ENCODE measurements at regions not wholly inside any gene's neighbourhood (a gene's known extent, or its start where the extent isn't known, plus 50 kb on each side); places are given as distances from the start of the nearest gene placed in this dataset.

DNA sequence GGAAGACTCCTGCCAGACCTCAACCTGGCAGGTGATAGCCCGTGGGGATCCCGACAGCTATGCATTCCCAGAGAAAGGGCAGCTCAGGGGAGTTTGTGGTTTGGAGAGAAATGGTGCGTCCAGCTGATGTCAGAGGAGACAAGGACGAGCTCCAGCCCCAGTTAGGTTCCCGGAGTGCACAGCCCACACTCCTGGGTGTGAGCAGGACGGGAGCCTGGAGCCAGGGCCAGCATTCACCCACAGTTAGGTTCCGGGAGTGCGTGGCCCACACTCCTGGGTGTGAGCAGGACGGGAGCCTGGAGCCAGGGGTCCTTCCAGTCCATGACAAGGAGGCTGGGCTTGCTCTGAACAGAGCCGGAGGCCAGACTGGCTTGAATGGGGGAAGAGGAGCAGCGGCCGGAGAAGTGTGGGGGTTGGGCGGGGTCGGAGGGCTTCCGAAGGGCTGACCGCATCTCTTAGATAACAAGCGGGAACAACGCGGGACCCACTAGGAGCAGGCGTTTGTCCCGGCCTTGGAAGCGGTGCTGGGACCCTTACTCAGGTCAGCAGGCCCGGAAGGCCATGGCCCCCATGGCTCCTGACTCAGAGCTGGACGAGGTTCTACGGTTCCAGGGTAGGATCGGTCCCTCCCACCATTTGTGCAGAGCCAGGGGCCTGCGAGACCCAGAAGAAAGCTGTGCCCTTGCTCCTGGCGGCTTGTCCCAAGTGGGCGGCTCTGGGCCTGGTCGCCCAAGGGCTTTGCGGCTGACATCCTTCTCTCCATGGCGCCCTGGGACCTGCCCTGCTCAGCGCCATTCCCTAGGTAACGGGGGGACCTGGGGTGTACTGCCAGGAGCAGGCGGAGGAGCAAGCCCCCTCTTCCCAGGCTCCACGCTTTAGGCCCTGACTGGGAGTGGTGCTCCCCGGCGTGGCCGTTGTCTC lies 185.6 kb downstream of the RTP5 start:
- TF ChIP-seq, protein P1, sequence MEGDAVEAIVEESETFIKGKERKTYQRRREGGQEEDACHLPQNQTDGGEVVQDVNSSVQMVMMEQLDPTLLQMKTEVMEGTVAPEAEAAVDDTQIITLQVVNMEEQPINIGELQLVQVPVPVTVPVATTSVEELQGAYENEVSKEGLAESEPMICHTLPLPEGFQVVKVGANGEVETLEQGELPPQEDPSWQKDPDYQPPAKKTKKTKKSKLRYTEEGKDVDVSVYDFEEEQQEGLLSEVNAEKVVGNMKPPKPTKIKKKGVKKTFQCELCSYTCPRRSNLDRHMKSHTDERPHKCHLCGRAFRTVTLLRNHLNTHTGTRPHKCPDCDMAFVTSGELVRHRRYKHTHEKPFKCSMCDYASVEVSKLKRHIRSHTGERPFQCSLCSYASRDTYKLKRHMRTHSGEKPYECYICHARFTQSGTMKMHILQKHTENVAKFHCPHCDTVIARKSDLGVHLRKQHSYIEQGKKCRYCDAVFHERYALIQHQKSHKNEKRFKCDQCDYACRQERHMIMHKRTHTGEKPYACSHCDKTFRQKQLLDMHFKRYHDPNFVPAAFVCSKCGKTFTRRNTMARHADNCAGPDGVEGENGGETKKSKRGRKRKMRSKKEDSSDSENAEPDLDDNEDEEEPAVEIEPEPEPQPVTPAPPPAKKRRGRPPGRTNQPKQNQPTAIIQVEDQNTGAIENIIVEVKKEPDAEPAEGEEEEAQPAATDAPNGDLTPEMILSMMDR (IDR thresholded peaks at IDR 0.05; ENCODE audit: low read depth, low read length) = no peak
- DNase-seq (ENCODE audit: low read depth, low spot score) = no peak
- in situ Hi-C loops (cut with HindIII; ENCODE audit: low sequenced_read_pairs) = no loop called here
- H3K4me3 ChIP-seq (ENCODE audit: low read depth, low read length) = no peak overlapping the region

GRCh38 chr2:242056026-242056425 lies 186.5 kb downstream of the RTP5 start:
- TF ChIP-seq, protein P1 (IDR thresholded peaks at IDR 0.05; ENCODE audit: low read depth, low read length) = no peak
- in situ Hi-C loops (cut with HindIII; ENCODE audit: low sequenced_read_pairs) = no loop called here
- DNase-seq (ENCODE audit: low read depth, low spot score) = no peak
- no peak overlapping the region for H3K4me3 ChIP-seq (ENCODE audit: low read depth, low read length)

- no peak overlapping the region for H3K4me3 ChIP-seq (ENCODE audit: low read depth, low read length)
- in situ Hi-C loops (cut with HindIII; ENCODE audit: low sequenced_read_pairs) = no loop called here
- TF ChIP-seq, protein P1 (IDR thresholded peaks at IDR 0.05; ENCODE audit: low read depth, low read length) = no peak
- DNase-seq (ENCODE audit: low read depth, low spot score) = no peak
Observed at GRCh38 chr2:242056785-242057184, 187.3 kb downstream of the RTP5 start.

DNA sequence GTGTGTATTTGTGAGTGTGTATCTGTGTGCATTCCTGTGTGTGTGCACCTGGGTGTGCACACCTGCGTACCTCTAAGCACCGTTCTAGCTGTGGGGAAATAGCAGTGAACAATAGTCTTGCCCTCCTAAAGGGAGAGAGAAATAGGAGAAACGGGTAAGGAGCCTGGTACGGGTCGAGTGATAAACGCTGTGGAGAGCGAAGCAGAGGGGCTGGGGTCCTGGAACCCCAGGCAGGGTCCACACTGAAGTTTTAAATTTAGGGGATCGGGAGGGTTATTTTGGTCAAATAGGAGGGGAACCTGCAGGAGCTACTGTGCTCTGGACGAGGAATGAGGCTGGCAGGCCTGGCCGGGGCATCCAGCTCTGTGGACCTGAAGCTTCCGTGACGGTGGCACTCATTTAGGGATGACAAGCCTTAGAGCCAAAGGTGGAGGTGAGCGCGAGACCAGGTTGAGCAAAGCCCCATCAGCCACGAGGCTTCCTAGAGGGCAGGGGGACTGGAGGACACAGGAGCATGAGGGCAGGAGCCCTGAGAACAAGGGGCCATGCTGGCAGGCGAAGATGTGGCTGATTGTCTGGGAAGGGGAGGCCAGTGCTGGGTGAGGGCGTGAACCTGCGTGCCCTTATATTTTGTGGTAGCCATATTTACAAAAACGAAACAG lies 188.0 kb downstream of the RTP5 start:
- in situ Hi-C loops (cut with HindIII; ENCODE audit: low sequenced_read_pairs) = no loop called here
- no peak overlapping the region for H3K4me3 ChIP-seq (ENCODE audit: low read depth, low read length)
- TF ChIP-seq, protein P1 (IDR thresholded peaks at IDR 0.05; ENCODE audit: low read depth, low read length) = no peak
- DNase-seq (ENCODE audit: low read depth, low spot score) = no peak

- H3K4me3 ChIP-seq (ENCODE audit: low read depth, low read length) = no peak overlapping the region
- in situ Hi-C loops (cut with HindIII; ENCODE audit: low sequenced_read_pairs) = no loop called here
- DNase-seq (ENCODE audit: low read depth, low spot score) = no peak
- TF ChIP-seq, protein P1 (IDR thresholded peaks at IDR 0.05; ENCODE audit: low read depth, low read length) = no peak
Observed at GRCh38 chr2:242058116-242058680, 188.7 kb downstream of the RTP5 start.

- in situ Hi-C loops (cut with HindIII; ENCODE audit: low sequenced_read_pairs) = no loop called here
- no peak for DNase-seq (ENCODE audit: low read depth, low spot score)
- H3K4me3 ChIP-seq (ENCODE audit: low read depth, low read length) = no peak overlapping the region
- TF ChIP-seq, protein P1 (IDR thresholded peaks at IDR 0.05; ENCODE audit: low read depth, low read length) = no peak
Observed at GRCh38 chr2:242059566-242059965, 190.0 kb downstream of the RTP5 start.
